NCI-H1092 treated with DMSO at 0.1 percent for 48 hours (cell line): ENCODE measurements at regions not wholly inside any gene's neighbourhood (a gene's known extent, or its start where the extent isn't known, plus 50 kb on each side); places are given as distances from the start of the nearest gene placed in this dataset.
"Not testable (repeated sequence)": the region's sequence is repeated elsewhere in the genome, so short reads cannot be mapped to it uniquely, and the experiment has no call there.

Experiments
- DNase-seq: peaks from one replicate; lab custom pipeline; 2025; lab: John Stamatoyannopoulos, UW

- DNase-seq, result no peak
Observed at GRCh38 chr6:134821928-134822864, 127.7 kb downstream of the ALDH8A1 start.

DNA sequence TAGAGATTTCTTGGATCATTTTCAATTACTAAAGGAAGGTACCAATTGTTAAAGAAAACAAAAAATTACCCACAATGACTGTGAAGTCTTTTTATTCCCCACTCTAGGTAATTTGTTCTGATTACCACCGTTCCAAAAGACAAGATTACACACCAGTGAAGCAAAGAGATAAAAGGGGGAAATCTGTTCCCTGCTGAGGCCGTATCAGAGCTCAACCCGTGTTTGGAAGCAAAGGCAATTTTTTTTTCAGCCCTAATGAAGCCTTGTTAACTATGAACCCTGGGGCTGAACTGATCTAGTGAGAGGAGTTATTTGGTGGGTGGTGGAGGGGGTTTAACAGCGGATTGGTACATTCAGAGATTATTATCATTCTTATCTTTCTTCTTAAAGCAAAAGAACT lies 128.5 kb downstream of the ALDH8A1 start:
- DNase-seq, result no peak

- DNase-seq, result no peak
Observed at GRCh38 chr6:134819863-134820800, 129.8 kb downstream of the ALDH8A1 start.

DNA sequence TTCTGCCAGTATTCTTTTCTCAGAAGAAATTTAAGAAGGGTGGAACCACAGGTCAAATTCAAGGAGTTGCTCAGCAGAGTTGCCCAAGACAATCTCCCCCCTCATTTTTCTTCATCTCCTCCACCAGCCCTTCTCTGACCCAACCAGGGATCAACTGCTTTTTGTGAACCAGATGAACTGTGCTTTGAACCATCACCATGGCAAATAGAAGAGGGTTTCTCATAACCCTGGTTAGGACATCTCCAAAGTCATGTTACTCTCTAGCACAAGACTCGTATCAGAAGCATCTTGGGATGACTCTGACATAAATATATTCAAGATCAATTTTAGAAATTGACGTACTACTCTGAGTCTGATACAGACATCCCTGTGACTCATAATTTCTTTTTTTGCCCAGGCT lies 130.7 kb downstream of the ALDH8A1 start:
- no peak for DNase-seq

DNA sequence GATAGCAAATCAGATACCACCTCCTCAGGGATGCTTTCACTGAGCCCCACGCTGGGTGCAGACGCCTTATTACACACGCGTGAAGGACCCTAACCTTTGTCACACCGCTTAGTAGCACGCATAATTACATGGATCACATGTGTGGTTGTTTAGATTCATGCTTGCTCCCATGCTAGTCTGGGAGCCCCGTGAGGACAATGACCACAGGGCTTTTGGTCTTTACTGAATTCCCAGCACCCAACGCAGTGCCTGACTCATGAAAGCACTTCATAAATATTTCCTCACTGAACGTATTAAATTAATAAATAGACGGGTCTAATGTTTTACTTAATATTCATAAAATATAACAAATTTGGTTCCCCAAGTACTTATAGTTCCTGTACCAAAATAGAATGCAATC lies 132.5 kb downstream of the ALDH8A1 start:
- DNase-seq, result no peak

GRCh38 chr6:134816780-134817179 lies 133.1 kb downstream of the ALDH8A1 start:
- DNase-seq, result no peak

DNA sequence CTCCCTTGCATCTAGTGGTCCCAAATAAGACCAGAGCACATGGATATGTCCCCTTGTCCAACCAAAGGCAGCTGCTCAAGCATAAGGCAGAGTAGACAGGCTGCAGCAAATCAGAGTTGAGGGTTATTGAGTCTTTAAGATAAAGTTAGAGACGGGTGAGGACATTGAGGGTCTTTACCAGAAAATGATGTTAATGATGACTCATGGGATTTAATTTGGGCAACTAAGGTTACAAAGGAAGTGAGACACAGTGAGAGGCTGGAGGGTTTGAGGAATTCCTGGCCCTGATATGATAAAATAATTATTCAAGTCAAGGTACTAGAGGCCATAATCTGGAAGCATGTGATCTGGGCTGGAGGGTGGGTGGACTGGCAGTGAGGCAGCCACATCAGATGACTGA lies 133.6 kb downstream of the ALDH8A1 start:
- DNase-seq, result no peak

DNA sequence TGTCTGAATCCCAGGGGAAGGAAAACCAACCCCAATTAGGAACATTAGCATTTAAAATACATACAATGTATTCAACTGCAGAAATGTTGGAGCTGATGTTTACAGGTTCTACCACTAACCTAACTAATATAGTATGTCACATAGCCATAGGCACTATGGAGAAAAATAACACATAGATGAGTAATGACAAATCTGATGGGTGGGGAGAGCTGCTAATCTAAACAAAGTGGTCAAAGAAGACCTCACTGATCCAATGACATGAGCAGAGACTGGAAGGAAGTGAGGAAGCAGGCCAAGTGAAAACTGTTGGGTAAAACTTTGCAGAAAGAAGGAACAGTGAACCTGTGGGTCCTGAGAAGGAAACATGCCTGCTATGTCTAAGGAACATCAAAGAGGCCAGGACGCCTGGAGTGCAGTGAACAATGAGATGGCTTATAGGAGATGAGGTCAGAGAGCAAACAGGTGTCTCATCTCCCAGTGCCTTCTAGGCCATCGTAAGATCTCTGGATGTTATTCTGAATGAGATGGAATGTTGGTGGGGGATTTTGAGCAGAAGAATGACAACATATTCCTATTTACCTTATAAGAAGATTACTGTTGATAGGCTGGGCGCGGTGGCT lies 135.7 kb downstream of the ALDH8A1 start:
- DNase-seq, result no peak

- DNase-seq, result no peak
Observed at GRCh38 chr6:134813146-134813545, 136.8 kb downstream of the ALDH8A1 start.

GRCh38 chr6:134810402-134810801 lies 139.5 kb downstream of the ALDH8A1 start:
- no peak for DNase-seq

DNA sequence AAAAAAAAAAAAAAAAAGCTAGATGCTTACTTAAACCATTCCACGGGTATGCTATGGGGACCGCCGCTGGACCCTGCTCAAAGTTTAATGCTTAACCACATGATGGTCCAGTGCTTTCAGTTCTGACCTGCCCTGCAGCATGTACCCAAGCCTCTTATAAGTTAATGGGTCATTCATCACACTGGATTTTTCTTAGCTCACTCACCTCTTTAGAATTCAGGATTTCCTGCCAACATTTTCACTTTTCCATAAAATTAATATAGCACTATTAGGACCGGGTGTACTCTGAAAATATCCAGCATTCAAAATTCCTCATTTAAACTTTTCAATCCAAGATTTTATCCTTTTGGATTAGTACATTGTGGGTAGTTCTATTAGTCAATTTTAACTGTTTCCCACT lies 140.8 kb downstream of the ALDH8A1 start:
- DNase-seq, result no peak

GRCh38 chr6:134806180-134806798 lies 143.6 kb downstream of the ALDH8A1 start:
- DNase-seq, result no peak

DNA sequence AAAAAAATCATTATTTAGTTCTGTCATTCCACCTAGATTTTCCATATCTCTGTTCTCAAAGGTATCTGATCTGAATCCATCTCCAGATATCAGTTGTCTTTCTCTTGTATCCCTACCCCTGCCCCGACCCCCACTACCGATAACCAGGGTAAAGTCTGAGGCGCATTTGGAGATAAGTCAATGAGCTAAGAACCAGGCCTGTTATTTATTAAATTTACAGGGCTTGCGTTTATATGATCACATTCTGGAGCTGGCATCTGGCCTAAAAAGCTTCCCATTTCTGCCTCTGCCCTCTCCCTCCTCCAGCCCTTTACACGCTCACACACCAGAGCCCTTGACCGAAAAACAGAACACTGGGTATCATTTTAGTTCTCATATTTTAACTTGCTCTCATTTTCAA lies 144.7 kb downstream of the ALDH8A1 start:
- DNase-seq, result no peak

DNA sequence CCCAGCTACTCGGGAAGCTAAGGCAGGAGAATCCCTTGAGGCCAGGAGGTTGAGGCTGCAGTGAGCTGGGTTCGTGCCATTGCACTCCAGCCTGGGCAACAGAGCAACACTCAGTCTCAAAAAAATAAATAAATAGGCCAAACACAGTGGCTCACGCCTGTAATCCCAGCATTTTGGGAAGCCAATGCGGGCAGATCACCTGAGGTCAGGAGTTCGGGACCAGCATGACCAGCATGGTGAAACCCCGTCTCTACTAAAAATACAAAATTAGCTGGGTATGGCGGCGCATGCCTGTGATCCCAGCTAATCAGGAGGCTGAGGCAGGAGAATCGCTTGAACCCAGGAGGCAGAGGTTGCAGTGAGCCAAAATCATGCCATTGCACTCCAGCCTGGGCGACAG lies 145.6 kb downstream of the ALDH8A1 start:
- DNase-seq, result not testable (repeated sequence)

- no peak for DNase-seq
Observed at GRCh38 chr6:134802426-134803058, 147.4 kb downstream of the ALDH8A1 start.

GRCh38 chr6:134797400-134798113 lies 152.3 kb downstream of the ALDH8A1 start:
- no peak for DNase-seq

GRCh38 chr6:134795691-134796090 lies 154.2 kb downstream of the ALDH8A1 start:
- no peak for DNase-seq

GRCh38 chr6:134795001-134795400 lies 154.9 kb downstream of the ALDH8A1 start:
- no peak for DNase-seq

DNA sequence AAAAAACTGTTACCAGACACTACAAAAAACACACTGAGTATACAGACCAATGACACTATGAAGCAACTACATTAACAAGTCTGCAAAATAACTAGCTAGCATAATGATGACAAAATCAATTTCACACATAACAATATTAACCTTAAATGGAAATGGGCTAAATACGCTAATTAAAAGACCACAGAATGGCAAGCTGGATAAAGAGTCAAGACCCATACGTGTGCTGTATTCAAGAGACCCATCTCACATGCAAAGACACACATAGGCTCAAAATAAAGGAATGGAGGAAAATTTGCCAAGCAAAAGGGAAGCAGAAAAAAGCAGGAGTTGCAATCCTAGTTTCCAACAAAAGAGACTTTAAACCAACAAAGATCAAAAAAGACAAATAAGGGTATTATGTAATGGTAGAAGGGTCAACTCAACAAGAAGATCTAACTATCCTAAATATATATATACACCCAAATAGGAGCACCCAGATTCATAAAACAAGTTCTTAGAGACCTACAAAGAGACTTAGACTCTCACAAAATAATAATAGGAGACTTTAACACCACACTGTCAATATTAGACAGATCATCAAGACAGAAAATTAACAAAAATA lies 158.6 kb downstream of the ALDH8A1 start:
- not testable (repeated sequence) for DNase-seq

- no peak for DNase-seq
Observed at GRCh38 chr6:134787261-134787877, 162.5 kb downstream of the ALDH8A1 start.
